H1 (cell line): ENCODE measurements at regions not wholly inside any gene's neighbourhood (a gene's known extent, or its start where the extent isn't known, plus 50 kb on each side); places are given as distances from the start of the nearest gene placed in this dataset.

ENCODE experiments used
- CTCF ChIA-PET: fragments of 300-600 bp; sonication (Branson Sonifier 250); formaldehyde crosslinking; loops from one replicate; lab custom pipeline; 2021; ENCODE audit not compliant: partially characterized antibody; lab: Charles Lee
- POLR2A ChIA-PET: fragments of 300-600 bp; sonication (Branson Sonifier 250); formaldehyde crosslinking; loops from one replicate; lab custom pipeline; 2021; ENCODE audit warnings: inconsistent platforms; ENCODE audit not compliant: partially characterized antibody; lab: Charles Lee
- DNase-seq, 2 experiments: peaks; one replicate each; pipeline versions ENCODE4 v3.0.0 to v3.0.0-alpha.2; 2010 to 2022; ENCODE audit warnings: low spot score in 2 of 2, low read depth in 1 of 2, mixed read lengths in 1 of 2
- FAIRE-seq: peaks from 2 replicates; lab custom pipeline; 2011; peaks lifted over from hg19 to GRCh38; lab: Jason Lieb, UNC
- H2AFZ ChIP-seq: 2 replicates; pipeline ENCODE4 v1.8.1; 2012; ENCODE audit warnings: low read length, inconsistent platforms
- H2AK5ac ChIP-seq: 2 replicates; pipeline ENCODE4 v1.6.1; 2013; ENCODE audit warnings: low read depth, low read length
- H2BK120ac ChIP-seq: replicated peaks from 2 replicates; pipeline ENCODE3; 2013; ENCODE audit warnings: low read depth, low read length, inconsistent platforms
- H2BK12ac ChIP-seq: 2 replicates; pipeline ENCODE4 v1.6.1; 2013; ENCODE audit warnings: low read depth, low read length
- H2BK15ac ChIP-seq: 2 replicates; pipeline ENCODE4 v1.6.1; 2013; ENCODE audit warnings: low read length
- H2BK20ac ChIP-seq: 2 replicates; pipeline ENCODE4 v1.6.1; 2013; ENCODE audit warnings: low read length
- H2BK5ac ChIP-seq: 2 replicates; pipeline ENCODE4 v1.6.1; 2013; ENCODE audit warnings: low read depth, low read length
- H3K14ac ChIP-seq: 2 replicates; pipeline ENCODE4 v1.6.1; 2013; ENCODE audit warnings: inconsistent platforms; ENCODE audit not compliant: insufficient read length
- H3K18ac ChIP-seq: 2 replicates; pipeline ENCODE4 v1.6.1; 2013; ENCODE audit warnings: low read length; ENCODE audit errors: extremely low read depth
- H3K23ac ChIP-seq: 2 replicates; pipeline ENCODE4 v1.6.1; 2013; ENCODE audit warnings: inconsistent platforms; ENCODE audit not compliant: insufficient read length
- H3K23me2 ChIP-seq: 2 replicates; pipeline ENCODE4 v1.6.1; 2013; ENCODE audit warnings: low read depth, low read length
- H3K27ac ChIP-seq: 2 replicates; pipeline ENCODE4 v1.6.1; 2011; ENCODE audit warnings: low read depth, low read length, inconsistent platforms
- H3K27me3 ChIP-seq, 4 experiments: replicated peaks in 1 of 4; 1 replicate in 1 of 4; 2 replicates in 3 of 4; pipeline versions ENCODE4 v1.6.1 to v1.8.1; 2011 to 2013; ENCODE audit warnings: low read length in 3 of 4, mild to moderate bottlenecking in 3 of 4, inconsistent platforms in 2 of 4, mixed read lengths in 2 of 4, moderate library complexity in 1 of 4; ENCODE audit not compliant: control insufficient read depth in 3 of 4, insufficient read depth in 3 of 4; ENCODE audit errors: extremely low read depth in 1 of 4
- H3K36me3 ChIP-seq, 4 experiments: 2 replicates each; pipeline versions ENCODE4 v1.6.1 to v1.8.1; 2011 to 2013; ENCODE audit warnings: mild to moderate bottlenecking in 4 of 4, low read length in 3 of 4, moderate library complexity in 2 of 4, control low read depth in 1 of 4, inconsistent platforms in 1 of 4; ENCODE audit not compliant: insufficient read depth in 4 of 4, control insufficient read depth in 2 of 4
- H3K4ac ChIP-seq: replicated peaks from 2 replicates; pipeline ENCODE3; 2013; ENCODE audit warnings: low read length, low read depth, mixed read lengths, inconsistent platforms; ENCODE audit not compliant: insufficient read length
- H3K4me1 ChIP-seq, 4 experiments: replicated peaks in 1 of 4; 1 replicate in 1 of 4; 2 replicates in 3 of 4; pipeline versions ENCODE4 v1.6.1 to v1.8.1; 2011 to 2013; ENCODE audit warnings: low read length in 3 of 4, inconsistent platforms in 2 of 4, mixed read lengths in 1 of 4; ENCODE audit not compliant: insufficient read depth in 4 of 4, control insufficient read depth in 3 of 4
- H3K4me2 ChIP-seq, 2 experiments: 2 replicates each; pipeline versions ENCODE4 v1.6.1 to v1.8.1; 2011 to 2013; ENCODE audit warnings: low read depth in 2 of 2, low read length in 2 of 2, control low read depth in 1 of 2, inconsistent platforms in 1 of 2, mild to moderate bottlenecking in 1 of 2; ENCODE audit not compliant: insufficient read depth in 1 of 2
- H3K4me3 ChIP-seq, 4 experiments: fragments of 200-600, 300-600 bp in 1 of 4; sonication (generic), shearing (Covaris generic), sonication (Bioruptor Twin) in 1 of 4; 2 replicates each; pipeline versions ENCODE4 v1.5.1 to v1.8.1; 2011 to 2016; ENCODE audit warnings: low read length in 4 of 4, low read depth in 3 of 4, control low read depth in 2 of 4, inconsistent platforms in 2 of 4, mild to moderate bottlenecking in 2 of 4, mixed read lengths in 1 of 4, moderate library complexity in 1 of 4; ENCODE audit not compliant: insufficient read depth in 2 of 4; ENCODE audit errors: extremely low read depth in 1 of 4
- H3K56ac ChIP-seq: replicated peaks from 2 replicates; pipeline ENCODE3; 2013; ENCODE audit warnings: low read depth, mild to moderate bottlenecking, mixed read lengths, low read length, inconsistent platforms; ENCODE audit not compliant: insufficient read length
- H3K79me1 ChIP-seq: 2 replicates; pipeline ENCODE4 v1.6.1; 2013; ENCODE audit warnings: low read depth, low read length, control low read depth
- H3K79me2 ChIP-seq, 2 experiments: 2 replicates each; pipeline versions ENCODE4 v1.6.1 to v1.8.1; 2012 to 2013; ENCODE audit warnings: low read length in 2 of 2, mild to moderate bottlenecking in 2 of 2, inconsistent platforms in 1 of 2; ENCODE audit not compliant: insufficient read depth in 2 of 2, control insufficient read depth in 1 of 2
- H3K9ac ChIP-seq, 4 experiments: replicated peaks in 1 of 4; 1 replicate in 1 of 4; 2 replicates in 3 of 4; pipeline versions ENCODE4 v1.6.1 to v1.8.1; 2011 to 2013; ENCODE audit warnings: low read depth in 3 of 4, low read length in 3 of 4, control low read depth in 2 of 4, mild to moderate bottlenecking in 2 of 4, moderate library complexity in 2 of 4, inconsistent platforms in 1 of 4; ENCODE audit errors: extremely low read depth in 1 of 4
- H3K9me3 ChIP-seq, 2 experiments: 2 replicates each; pipeline versions ENCODE4 v1.6.1 to v1.8.1; 2012 to 2013; ENCODE audit warnings: mild to moderate bottlenecking in 2 of 2, moderate library complexity in 2 of 2, control low read depth in 1 of 2, inconsistent platforms in 1 of 2, low read depth in 1 of 2, low read length in 1 of 2, mixed read lengths in 1 of 2; ENCODE audit not compliant: insufficient read depth in 2 of 2
- H4K20me1 ChIP-seq, 2 experiments: replicated peaks in 1 of 2; 2 replicates each; pipeline versions ENCODE3 to v1.8.1; 2011 to 2013; ENCODE audit warnings: inconsistent platforms in 2 of 2, low read length in 2 of 2, mild to moderate bottlenecking in 1 of 2; ENCODE audit not compliant: insufficient read depth in 2 of 2, control insufficient read depth in 1 of 2
- H4K5ac ChIP-seq: 2 replicates; pipeline ENCODE4 v1.6.1; 2013; ENCODE audit warnings: low read length, low read depth, mixed read lengths, inconsistent platforms; ENCODE audit not compliant: insufficient read length
- H4K8ac ChIP-seq: 2 replicates; pipeline ENCODE4 v1.8.0; 2013; ENCODE audit warnings: mild to moderate bottlenecking, moderate library complexity, low read length, inconsistent platforms; ENCODE audit not compliant: insufficient read depth; ENCODE audit errors: extremely low read depth
- H4K91ac ChIP-seq: replicated peaks from 2 replicates; pipeline ENCODE3; 2013; ENCODE audit warnings: low read length, mixed read lengths, inconsistent platforms; ENCODE audit not compliant: insufficient read length
- ATF2 ChIP-seq: IDR thresholded peaks from 2 replicates; pipeline ENCODE4 v1.6.1; 2012; ENCODE audit warnings: low read length, inconsistent platforms
- ATF3 ChIP-seq: IDR thresholded peaks from 2 replicates; pipeline ENCODE4 v1.6.1; 2011; ENCODE audit warnings: low read depth, mild to moderate bottlenecking, low read length; ENCODE audit not compliant: insufficient read depth
- CBX8 ChIP-seq: fragments of 300-800, 300-1000 bp; sonication (generic); IDR thresholded peaks from 2 replicates; pipeline ENCODE4 v1.7.1; 2016; ENCODE audit warnings: low read depth, low read length, borderline replicate concordance
- EP300 ChIP-seq, 2 experiments: IDR thresholded peaks; 1 replicate in 1 of 2; 2 replicates in 1 of 2; pipeline ENCODE4 v1.6.1; 2011 to 2012; ENCODE audit warnings: low read depth in 2 of 2, low read length in 2 of 2, mild to moderate bottlenecking in 2 of 2, borderline replicate concordance in 1 of 2, inconsistent platforms in 1 of 2, moderate library complexity in 1 of 2
- EZH2 ChIP-seq: fragments of 200-600 bp; sonication (generic); IDR thresholded peaks from 2 replicates; pipeline ENCODE4 v1.7.1; 2012; ENCODE audit warnings: low read depth, mild to moderate bottlenecking, moderate library complexity, low read length, inconsistent platforms; ENCODE audit not compliant: severe bottlenecking
- HDAC2 ChIP-seq, 2 experiments: fragments of 300-600 bp in 1 of 2; sonication (generic) in 1 of 2; IDR thresholded peaks; 2 replicates each; pipeline ENCODE4 v1.6.1; 2011 to 2012; ENCODE audit warnings: low read depth in 2 of 2, low read length in 2 of 2, mild to moderate bottlenecking in 2 of 2, moderate library complexity in 2 of 2, borderline replicate concordance in 1 of 2, inconsistent platforms in 1 of 2
- HDAC6 ChIP-seq: IDR thresholded peaks from one replicate; pipeline ENCODE4 v1.7.1; 2012; ENCODE audit warnings: low read depth, mild to moderate bottlenecking, inconsistent platforms, low read length, moderate library complexity
- POLR2A ChIP-seq, 2 experiments: IDR thresholded peaks; 1 replicate in 1 of 2; 2 replicates in 1 of 2; pipeline ENCODE4 v1.6.1; 2011; ENCODE audit warnings: low read depth in 2 of 2, low read length in 2 of 2, mild to moderate bottlenecking in 2 of 2; ENCODE audit errors: control extremely low read depth in 1 of 2
- RXRA ChIP-seq: IDR thresholded peaks from 2 replicates; pipeline ENCODE4 v1.6.1; 2011; ENCODE audit warnings: low read depth, mild to moderate bottlenecking, low read length, moderate library complexity; ENCODE audit not compliant: insufficient read depth
- SP1 ChIP-seq: IDR thresholded peaks from 2 replicates; pipeline ENCODE4 v1.6.1; 2011; ENCODE audit warnings: low read depth, low read length
- SP2 ChIP-seq: IDR thresholded peaks from 2 replicates; pipeline ENCODE4 v1.6.1; 2012; ENCODE audit warnings: mild to moderate bottlenecking, low read length, inconsistent platforms
- YY1 ChIP-seq: IDR thresholded peaks from 2 replicates; pipeline ENCODE4 v1.6.1; 2011; ENCODE audit warnings: low read depth, mild to moderate bottlenecking, low read length
- WGBS, 2 experiments: shearing (Covaris generic) in 1 of 2; methylation state at CpG; one replicate each; pipeline versions ENCODE4 v1.1.6 to v1.1.7; 2013 to 2015; ENCODE audit warnings: low lambda C conversion rate in 2 of 2, mixed read lengths in 2 of 2, inconsistent platforms in 1 of 2, low coverage in 1 of 2, missing lambda C conversion rate in 1 of 2; ENCODE audit not compliant: insufficient replicate concordance in 2 of 2, insufficient coverage in 1 of 2, insufficient read length in 1 of 2; ENCODE audit errors: extremely low coverage in 1 of 2, missing lambda C conversion rate in 1 of 2; 5-methylcytosine and 5-hydroxymethylcytosine counted together

- no peak overlapping the region for H3K27ac ChIP-seq
- H4K5ac ChIP-seq: no peak overlapping the region
- no peak overlapping the region for H3K4ac ChIP-seq
- no peaks in the 10 kb centered on the region for H3K27me3 ChIP-seq
- H4K8ac ChIP-seq: no peak overlapping the region
- H3K56ac ChIP-seq: no peak overlapping the region
- H3K4me1 ChIP-seq: peaks cover 4 to 11% (median 7%) of the 10 kb centered on the region in 4 experiments; a peak in 6 of 7 replicates
- no peak overlapping the region for H2AK5ac ChIP-seq
- no peak overlapping the region for H3K4me2 ChIP-seq
- no peak overlapping the region for H2BK20ac ChIP-seq
- H2BK15ac ChIP-seq: no peak overlapping the region
- H3K14ac ChIP-seq: no peak overlapping the region
- H3K9ac ChIP-seq: no peak overlapping the region
- WGBS, 2 experiments: 95% methylated on average over 4 of the region's 4 CpGs; no CpG with 5 or more reads in 1 of the 2 experiments
- no peaks in the 10 kb centered on the region for H3K23me2 ChIP-seq
- no peaks in the 10 kb centered on the region for H4K20me1 ChIP-seq
- no peak overlapping the region for H2BK120ac ChIP-seq
- no peak overlapping the region for H2BK12ac ChIP-seq
- ChIA-PET CTCF (no interaction called here), POLR2A (no interaction called here)
- FAIRE-seq: no peak
- no peaks in the 10 kb centered on the region for H3K79me1 ChIP-seq
- no peaks in the 10 kb centered on the region for H3K36me3 ChIP-seq
- H3K18ac ChIP-seq: no peak overlapping the region
- no peak overlapping the region for H2BK5ac ChIP-seq
- no peaks in the 10 kb centered on the region for H3K9me3 ChIP-seq
- H3K4me3 ChIP-seq: no peak overlapping the region
- DNase-seq: no peak
- no peak overlapping the region for H3K23ac ChIP-seq
- H2AFZ ChIP-seq: no peak overlapping the region
- H3K79me2 ChIP-seq: no peaks in the 10 kb centered on the region
- H4K91ac ChIP-seq: no peak overlapping the region
- no peak for TF ChIP-seq SP2
- no peak for TF ChIP-seq HDAC6
- TF ChIP-seq SP1: no peak
- no peak for TF ChIP-seq YY1
- no peak for TF ChIP-seq ATF2
- no peak for TF ChIP-seq ATF3
- no peak for TF ChIP-seq POLR2A (IDR thresholded peaks at IDR 0.05; ENCODE audit: control extremely low read depth in 1 of 2, low read depth in 2 of 2, low read length in 2 of 2)
- TF ChIP-seq EZH2: no peak
- TF ChIP-seq RXRA: no peak
- no peak for TF ChIP-seq CBX8
- TF ChIP-seq EP300 (IDR thresholded peaks at IDR 0.05; ENCODE audit: borderline replicate concordance in 1 of 2, low read depth in 2 of 2, low read length in 2 of 2): no peak
- no peak for TF ChIP-seq HDAC2 (IDR thresholded peaks at IDR 0.05; ENCODE audit: borderline replicate concordance in 1 of 2, low read depth in 2 of 2, low read length in 2 of 2)
These were observed 305.2 kb downstream of the NDFIP2 start for GRCh38 chr13:79786176-79786575.
